ENCODE measurements at regions not wholly inside any gene's neighbourhood (a gene's known extent, or its start where the extent isn't known, plus 50 kb on each side); places are given as distances from the start of the nearest gene placed in this dataset.
"Not testable (repeated sequence)": the region's sequence is repeated elsewhere in the genome, so short reads cannot be mapped to it uniquely, and the experiment has no call there.

GRCh38 chr2:190005513-190005912 lies 57.0 kb downstream of the MSTN start:
- Histone ChIP-seq H2AFZ (ENCODE audit: low read length) (no peak overlapping the region), H3K27me3 (ENCODE audit: insufficient read depth, low read length, poor library complexity, severe bottlenecking) (no peaks in the 10 kb centered on the region), H3K4me3 (ENCODE audit: low read length, poor library complexity, severe bottlenecking) (no peak overlapping the region), H3K4me1 (ENCODE audit: insufficient read depth, low read length, poor library complexity, severe bottlenecking) (no peaks in the 10 kb centered on the region), H3K36me3 (ENCODE audit: insufficient read depth, low read length) (no peaks in the 10 kb centered on the region), H4K20me1 (ENCODE audit: insufficient read depth, low read length, poor library complexity, severe bottlenecking) (no peaks in the 10 kb centered on the region), H3K9ac (ENCODE audit: low read depth, low read length, poor library complexity, severe bottlenecking) (no peak overlapping the region), H3K9me3 (ENCODE audit: insufficient read depth, low read depth, low read length) (no peaks in the 10 kb centered on the region), H3K4me2 (ENCODE audit: low read depth, low read length, poor library complexity, severe bottlenecking) (no peak overlapping the region), H3K79me2 (ENCODE audit: insufficient read depth, low read length) (no peaks in the 10 kb centered on the region), H3F3A (ENCODE audit: low read depth) (no peaks in the 10 kb centered on the region), H3K9me2 (replicated peaks; ENCODE audit: low read depth, low read length) (no peaks in the 10 kb centered on the region)
- no peak for TF ChIP-seq CTCF (conservative IDR thresholded peaks at IDR 0.05; ENCODE audit: low read length)
- no peak for TF ChIP-seq EZH2phosphoT487 (IDR thresholded peaks at IDR 0.05; ENCODE audit: borderline replicate concordance)

GRCh38 chr2:189999661-190000060 lies 62.9 kb downstream of the MSTN start:
- Histone ChIP-seq H3K9me3 (ENCODE audit: insufficient read depth, low read depth, low read length) (0 out of 2 replicates have a peak, but pooled peaks cover 7% of the 10 kb centered on the region), H3K9me2 (replicated peaks; ENCODE audit: low read depth, low read length) (no peaks in the 10 kb centered on the region), H4K20me1 (ENCODE audit: insufficient read depth, low read length, poor library complexity, severe bottlenecking) (no peaks in the 10 kb centered on the region), H3K79me2 (ENCODE audit: insufficient read depth, low read length) (no peaks in the 10 kb centered on the region), H3K4me2 (ENCODE audit: low read depth, low read length, poor library complexity, severe bottlenecking) (no peak overlapping the region), H3K27me3 (ENCODE audit: insufficient read depth, low read length, poor library complexity, severe bottlenecking) (no peaks in the 10 kb centered on the region), H3K9ac (ENCODE audit: low read depth, low read length, poor library complexity, severe bottlenecking) (no peak overlapping the region), H3K4me3 (ENCODE audit: low read length, poor library complexity, severe bottlenecking) (no peak overlapping the region), H2AFZ (ENCODE audit: low read length) (no peak overlapping the region), H3K4me1 (ENCODE audit: insufficient read depth, low read length, poor library complexity, severe bottlenecking) (no peaks in the 10 kb centered on the region), H3K36me3 (ENCODE audit: insufficient read depth, low read length) (no peaks in the 10 kb centered on the region), H3F3A (ENCODE audit: low read depth) (no peaks in the 10 kb centered on the region)
- TF ChIP-seq EZH2phosphoT487 (IDR thresholded peaks at IDR 0.05; ENCODE audit: borderline replicate concordance) (no peak), CTCF (conservative IDR thresholded peaks at IDR 0.05; ENCODE audit: low read length) (no peak)

GRCh38 chr2:189998665-189999064 lies 63.9 kb downstream of the MSTN start:
- not testable (repeated sequence) for H3K79me2 ChIP-seq (ENCODE audit: insufficient read depth, low read length); H3K9me3 ChIP-seq (ENCODE audit: insufficient read depth, low read depth, low read length); H3K9me2 ChIP-seq (replicated peaks; ENCODE audit: low read depth, low read length); H3K4me2 ChIP-seq (ENCODE audit: low read depth, low read length, poor library complexity, severe bottlenecking); H3K27me3 ChIP-seq (ENCODE audit: insufficient read depth, low read length, poor library complexity, severe bottlenecking); H4K20me1 ChIP-seq (ENCODE audit: insufficient read depth, low read length, poor library complexity, severe bottlenecking); H3F3A ChIP-seq (ENCODE audit: low read depth); H3K36me3 ChIP-seq (ENCODE audit: insufficient read depth, low read length); H3K4me3 ChIP-seq (ENCODE audit: low read length, poor library complexity, severe bottlenecking); H2AFZ ChIP-seq (ENCODE audit: low read length); H3K4me1 ChIP-seq (ENCODE audit: insufficient read depth, low read length, poor library complexity, severe bottlenecking); H3K9ac ChIP-seq (ENCODE audit: low read depth, low read length, poor library complexity, severe bottlenecking)

- no peaks in the 10 kb centered on the region for H3K36me3 ChIP-seq (ENCODE audit: insufficient read depth, low read length)
- no peaks in the 10 kb centered on the region for H4K20me1 ChIP-seq (ENCODE audit: insufficient read depth, low read length, poor library complexity, severe bottlenecking)
- H3K79me2 ChIP-seq (ENCODE audit: insufficient read depth, low read length): no peaks in the 10 kb centered on the region
- H3K4me1 ChIP-seq (ENCODE audit: insufficient read depth, low read length, poor library complexity, severe bottlenecking): no peaks in the 10 kb centered on the region
- H3K27me3 ChIP-seq (ENCODE audit: insufficient read depth, low read length, poor library complexity, severe bottlenecking): no peaks in the 10 kb centered on the region
- no peak for TF ChIP-seq CTCF (conservative IDR thresholded peaks at IDR 0.05; ENCODE audit: low read length)
- TF ChIP-seq EZH2phosphoT487 (IDR thresholded peaks at IDR 0.05; ENCODE audit: borderline replicate concordance): no peak
- H3F3A ChIP-seq (ENCODE audit: low read depth): no peaks in the 10 kb centered on the region
- 0 out of 2 replicates have a peak, but pooled peaks cover 7% of the 10 kb centered on the region for H3K9me3 ChIP-seq (ENCODE audit: insufficient read depth, low read depth, low read length)
- no peaks in the 10 kb centered on the region for H3K9me2 ChIP-seq (replicated peaks; ENCODE audit: low read depth, low read length)
- H3K9ac ChIP-seq (ENCODE audit: low read depth, low read length, poor library complexity, severe bottlenecking): no peak overlapping the region
- H3K4me3 ChIP-seq (ENCODE audit: low read length, poor library complexity, severe bottlenecking): no peak overlapping the region
- no peak overlapping the region for H2AFZ ChIP-seq (ENCODE audit: low read length)
- no peak overlapping the region for H3K4me2 ChIP-seq (ENCODE audit: low read depth, low read length, poor library complexity, severe bottlenecking)
Observed at GRCh38 chr2:189997016-189997415, 65.5 kb downstream of the MSTN start.
